MCF 10A (cell line): ENCODE measurements at regions not wholly inside any gene's neighbourhood (a gene's known extent, or its start where the extent isn't known, plus 50 kb on each side); places are given as distances from the start of the nearest gene placed in this dataset.

ENCODE experiments used
- BruUV-seq: library from RNA; stranded (reverse); fragments of 400-500 nt; replicated peaks from 2 replicates; lab custom pipeline; 2021; lab: Mats Ljungman, UMichigan
- CTCF ChIA-PET: fragments of 300-600 bp; sonication (Branson Sonifier 250); formaldehyde crosslinking; extraction: SDS; loops from one replicate; lab custom pipeline; 2021; ENCODE audit warnings: antibody characterized with exemption, inconsistent platforms; lab: Yijun Ruan, JAX
- POLR2A ChIA-PET: fragments of 300-600, 350-650 bp; sonication (Branson Sonifier 250); formaldehyde crosslinking; extraction: SDS; loops from one replicate; lab custom pipeline; 2020; ENCODE audit warnings: antibody characterized with exemption, inconsistent platforms; lab: Yijun Ruan, JAX
- DNase-seq: peaks from one replicate; pipeline ENCODE4 v3.0.0-alpha.2; 2018; ENCODE audit not compliant: unreplicated experiment
- H3K27ac Mint-ChIP-seq: one replicate; pipeline ENCODE4 v1.8.0; 2022; ENCODE audit warnings: mild to moderate bottlenecking, low read depth, mixed read lengths; ENCODE audit not compliant: unreplicated experiment
- H3K27me3 Mint-ChIP-seq: one replicate; pipeline ENCODE4 v1.8.0; 2022; ENCODE audit warnings: mixed read lengths; ENCODE audit not compliant: insufficient read depth, unreplicated experiment
- H3K36me3 Mint-ChIP-seq: one replicate; pipeline ENCODE4 v1.8.0; 2022; ENCODE audit warnings: mild to moderate bottlenecking, moderate library complexity, mixed read lengths; ENCODE audit not compliant: insufficient read depth, unreplicated experiment
- H3K4me1 Mint-ChIP-seq: one replicate; pipeline ENCODE4 v1.8.0; 2022; ENCODE audit warnings: mixed read lengths; ENCODE audit not compliant: insufficient read depth, unreplicated experiment
- H3K4me3 Mint-ChIP-seq: one replicate; pipeline ENCODE4 v1.8.0; 2022; ENCODE audit warnings: mild to moderate bottlenecking, moderate library complexity, mixed read lengths; ENCODE audit not compliant: unreplicated experiment
- H3K9me3 Mint-ChIP-seq: one replicate; pipeline ENCODE4 v1.8.0; 2022; ENCODE audit warnings: mixed read lengths; ENCODE audit not compliant: unreplicated experiment
- CTCF ChIP-seq: fragments of 200-600 bp; IDR thresholded peaks from one replicate; pipeline ENCODE4 v1.8.0; 2022; ENCODE audit warnings: antibody characterized with exemption, mild to moderate bottlenecking; ENCODE audit not compliant: unreplicated experiment
- intact Hi-C: fragments of 100-400 bp; cut with micrococcal nuclease; formaldehyde crosslinking; loops from 2 replicates; pipeline ENCODE4 v1.14.1; 2022

GRCh38 chr16:49095539-49095938, 186.1 kb downstream of the CBLN1 start:
- Mint-ChIP-seq H3K4me1 (no peaks in the 10 kb centered on the region), H3K4me3 (no peak overlapping the region), H3K36me3 (no peaks in the 10 kb centered on the region), H3K27me3 (peaks cover 49% of the 10 kb centered on the region), H3K27ac (no peak overlapping the region), H3K9me3 (no peaks in the 10 kb centered on the region)
- no peak for DNase-seq
- BruUV-seq = no TSS peak
- no peak for TF ChIP-seq CTCF
- CTCF ChIA-PET = interaction anchor here (0.6 kb wide), 1 partner anchor 11 kb away, joined by 3 read pairs; no protein-coding TSS in a partner anchor
- POLR2A ChIA-PET = no interaction called here
- intact Hi-C loops = no loop called here

- intact Hi-C loops = no loop called here
- ChIA-PET CTCF (interaction anchor here (0.6 to 0.7 kb wide), 2 partner anchors 41 to 286 kb away, joined by 3 to 4 read pairs; no protein-coding TSS in a partner anchor), POLR2A (no interaction called here)
- Mint-ChIP-seq H3K9me3 (no peaks in the 10 kb centered on the region), H3K36me3 (no peaks in the 10 kb centered on the region), H3K4me3 (no peak overlapping the region), H3K4me1 (no peaks in the 10 kb centered on the region), H3K27ac (no peak overlapping the region), H3K27me3 (peaks cover 49% of the 10 kb centered on the region)
- no peak for DNase-seq
- no TSS peak for BruUV-seq
- TF ChIP-seq CTCF = no peak
Measured at GRCh38 chr16:49094471-49094870, 187.2 kb downstream of the CBLN1 start.

GRCh38 chr16:49093939-49094338, 187.7 kb downstream of the CBLN1 start:
- no peaks in the 10 kb centered on the region for H3K9me3 Mint-ChIP-seq
- intact Hi-C loops = no loop called here
- TF ChIP-seq CTCF = no peak
- no peak for DNase-seq
- no peak overlapping the region for H3K4me3 Mint-ChIP-seq
- no peak overlapping the region for H3K27ac Mint-ChIP-seq
- no peaks in the 10 kb centered on the region for H3K36me3 Mint-ChIP-seq
- ChIA-PET POLR2A (no interaction called here), CTCF (interaction anchor here (0.6 kb wide), 1 partner anchor 40 kb away, joined by 4 read pairs; no protein-coding TSS in a partner anchor)
- peaks cover 49% of the 10 kb centered on the region for H3K27me3 Mint-ChIP-seq
- BruUV-seq = no TSS peak
- H3K4me1 Mint-ChIP-seq = no peaks in the 10 kb centered on the region

- Mint-ChIP-seq H3K27me3 (peaks cover 49% of the 10 kb centered on the region), H3K4me1 (no peaks in the 10 kb centered on the region), H3K9me3 (no peaks in the 10 kb centered on the region), H3K36me3 (no peaks in the 10 kb centered on the region), H3K4me3 (no peak overlapping the region), H3K27ac (no peak overlapping the region)
- CTCF ChIA-PET = no interaction called here
- no peak for DNase-seq
- no peak for TF ChIP-seq CTCF
- intact Hi-C loops = no loop called here
- POLR2A ChIA-PET = no interaction called here
- no TSS peak for BruUV-seq
Measured at GRCh38 chr16:49092704-49093103, 188.9 kb downstream of the CBLN1 start.
